Neural progenitor cell (in vitro differentiated cells): ENCODE measurements at regions not wholly inside any gene's neighbourhood (a gene's known extent, or its start where the extent isn't known, plus 50 kb on each side); places are given as distances from the start of the nearest gene placed in this dataset.

ENCODE experiments used
- CTCF ChIP-seq: fragments of 200-600 bp; sonication (generic); IDR thresholded peaks from 2 replicates; pipeline ENCODE4 v1.5.1; 2017; ENCODE audit warnings: antibody characterized with exemption, mild to moderate bottlenecking
- EZH2 ChIP-seq: fragments of 200-600 bp; sonication (generic); IDR thresholded peaks from 2 replicates; pipeline ENCODE4 v1.6.1; 2017; ENCODE audit warnings: antibody characterized with exemption, mild to moderate bottlenecking, moderate library complexity

- no peak for TF ChIP-seq CTCF
- no peak for TF ChIP-seq EZH2
These were observed 117.1 kb downstream of the FOXD2 start for GRCh38 chr1:47554901-47555300.
